ENCODE measurements at regions not wholly inside any gene's neighbourhood (a gene's known extent, or its start where the extent isn't known, plus 50 kb on each side); places are given as distances from the start of the nearest gene placed in this dataset.

- DNase-seq (ENCODE audit: extremely low read depth, low read depth): no peak
- TF ChIP-seq, protein P1, sequence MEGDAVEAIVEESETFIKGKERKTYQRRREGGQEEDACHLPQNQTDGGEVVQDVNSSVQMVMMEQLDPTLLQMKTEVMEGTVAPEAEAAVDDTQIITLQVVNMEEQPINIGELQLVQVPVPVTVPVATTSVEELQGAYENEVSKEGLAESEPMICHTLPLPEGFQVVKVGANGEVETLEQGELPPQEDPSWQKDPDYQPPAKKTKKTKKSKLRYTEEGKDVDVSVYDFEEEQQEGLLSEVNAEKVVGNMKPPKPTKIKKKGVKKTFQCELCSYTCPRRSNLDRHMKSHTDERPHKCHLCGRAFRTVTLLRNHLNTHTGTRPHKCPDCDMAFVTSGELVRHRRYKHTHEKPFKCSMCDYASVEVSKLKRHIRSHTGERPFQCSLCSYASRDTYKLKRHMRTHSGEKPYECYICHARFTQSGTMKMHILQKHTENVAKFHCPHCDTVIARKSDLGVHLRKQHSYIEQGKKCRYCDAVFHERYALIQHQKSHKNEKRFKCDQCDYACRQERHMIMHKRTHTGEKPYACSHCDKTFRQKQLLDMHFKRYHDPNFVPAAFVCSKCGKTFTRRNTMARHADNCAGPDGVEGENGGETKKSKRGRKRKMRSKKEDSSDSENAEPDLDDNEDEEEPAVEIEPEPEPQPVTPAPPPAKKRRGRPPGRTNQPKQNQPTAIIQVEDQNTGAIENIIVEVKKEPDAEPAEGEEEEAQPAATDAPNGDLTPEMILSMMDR (IDR thresholded peaks at IDR 0.05; ENCODE audit: low read depth, low read length): no peak
These were observed 72.6 kb upstream of the SLC4A11 start for GRCh38 chr20:3311623-3312022.

- no peak for DNase-seq (ENCODE audit: extremely low read depth, low read depth)
- TF ChIP-seq, protein P1 (IDR thresholded peaks at IDR 0.05; ENCODE audit: low read depth, low read length): no peak
These were observed 70.2 kb upstream of the SLC4A11 start for GRCh38 chr20:3309226-3309625.

GRCh38 chr20:3307725-3308124 is 68.7 kb upstream of the SLC4A11 start:
- TF ChIP-seq, protein P1 (IDR thresholded peaks at IDR 0.05; ENCODE audit: low read depth, low read length): no peak
- no peak for DNase-seq (ENCODE audit: extremely low read depth, low read depth)

- no peak for DNase-seq (ENCODE audit: extremely low read depth, low read depth)
- TF ChIP-seq, protein P1 (IDR thresholded peaks at IDR 0.05; ENCODE audit: low read depth, low read length): no peak
These were observed 68.1 kb upstream of the SLC4A11 start for GRCh38 chr20:3307078-3307477.

GRCh38 chr20:3306068-3306467 is 67.1 kb upstream of the SLC4A11 start:
- no peak for DNase-seq (ENCODE audit: extremely low read depth, low read depth)
- TF ChIP-seq, protein P1 (IDR thresholded peaks at IDR 0.05; ENCODE audit: low read depth, low read length): no peak

- TF ChIP-seq, protein P1 (IDR thresholded peaks at IDR 0.05; ENCODE audit: low read depth, low read length): no peak
These were observed 65.5 kb upstream of the SLC4A11 start for GRCh38 chr20:3304456-3304855.

GRCh38 chr20:3297079-3297378 is 58.0 kb upstream of the SLC4A11 start:
- TF ChIP-seq, protein P1 (IDR thresholded peaks at IDR 0.05; ENCODE audit: low read depth, low read length): no peak
- no peak for DNase-seq (ENCODE audit: extremely low read depth, low read depth)

More at GRCh38 chr20:3304456-3304855, 65.5 kb upstream of the SLC4A11 start:
- no peak for DNase-seq (ENCODE audit: extremely low read depth, low read depth)
